22Rv1 (cell line): ENCODE measurements at regions not wholly inside any gene's neighbourhood (a gene's known extent, or its start where the extent isn't known, plus 50 kb on each side); places are given as distances from the start of the nearest gene placed in this dataset.

Source experiments
- H3K27ac ChIP-seq: fragments of 450-650 bp; 2 replicates; pipeline ENCODE4 v1.5.1; 2017
- ZFX ChIP-seq: fragments of 450-650 bp; IDR thresholded peaks from 2 replicates; pipeline ENCODE4 v1.6.1; 2017; ENCODE audit warnings: antibody characterized with exemption, borderline replicate concordance
- TF ChIP-seq, protein P1 (sequence below): fragments of 450-650 bp; IDR thresholded peaks from 2 replicates; pipeline ENCODE4 v1.5.1; 2017; ENCODE audit warnings: mild to moderate bottlenecking

DNA sequence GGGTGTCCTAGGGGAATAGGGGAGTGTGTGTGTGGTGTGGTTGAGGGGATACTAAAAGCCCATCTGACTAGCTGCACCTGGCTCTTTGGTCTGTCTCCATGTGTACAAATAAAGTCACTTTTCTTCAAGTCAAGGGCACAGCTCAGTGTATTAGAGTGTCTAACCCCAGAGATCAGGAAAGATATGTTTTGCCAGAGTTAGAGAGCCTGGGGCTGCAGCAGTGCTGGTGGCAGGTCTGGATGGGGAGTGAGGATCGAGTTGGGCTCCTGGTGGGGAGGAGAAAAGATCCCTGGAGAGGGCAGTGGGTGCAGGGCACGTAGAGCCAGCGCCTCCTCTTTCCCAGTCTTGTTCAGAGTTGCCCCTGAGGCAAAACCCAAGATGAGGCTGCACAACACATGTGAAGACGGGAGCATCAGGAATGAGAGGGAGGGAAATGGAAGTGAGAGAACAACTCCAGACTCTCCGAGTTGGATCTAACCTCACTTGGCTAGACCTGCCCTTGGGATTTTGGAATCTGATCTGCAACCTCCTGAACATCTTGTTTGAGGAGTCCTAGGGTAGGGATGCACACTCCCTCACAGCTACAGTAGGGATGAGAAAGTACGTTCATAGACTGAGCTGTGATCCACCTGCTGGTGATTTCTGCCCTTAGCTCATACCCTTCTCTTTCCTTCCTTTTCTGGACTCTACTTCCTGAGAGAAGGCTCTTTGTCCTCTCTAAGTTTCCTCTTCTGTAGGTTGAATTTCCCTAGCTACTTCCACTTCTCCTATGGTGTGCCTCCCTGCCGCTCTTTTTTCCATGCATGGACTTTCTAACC lies 309.9 kb downstream of the ZSWIM6 start:
- no peak for TF ChIP-seq ZFX
- TF ChIP-seq, protein P1, sequence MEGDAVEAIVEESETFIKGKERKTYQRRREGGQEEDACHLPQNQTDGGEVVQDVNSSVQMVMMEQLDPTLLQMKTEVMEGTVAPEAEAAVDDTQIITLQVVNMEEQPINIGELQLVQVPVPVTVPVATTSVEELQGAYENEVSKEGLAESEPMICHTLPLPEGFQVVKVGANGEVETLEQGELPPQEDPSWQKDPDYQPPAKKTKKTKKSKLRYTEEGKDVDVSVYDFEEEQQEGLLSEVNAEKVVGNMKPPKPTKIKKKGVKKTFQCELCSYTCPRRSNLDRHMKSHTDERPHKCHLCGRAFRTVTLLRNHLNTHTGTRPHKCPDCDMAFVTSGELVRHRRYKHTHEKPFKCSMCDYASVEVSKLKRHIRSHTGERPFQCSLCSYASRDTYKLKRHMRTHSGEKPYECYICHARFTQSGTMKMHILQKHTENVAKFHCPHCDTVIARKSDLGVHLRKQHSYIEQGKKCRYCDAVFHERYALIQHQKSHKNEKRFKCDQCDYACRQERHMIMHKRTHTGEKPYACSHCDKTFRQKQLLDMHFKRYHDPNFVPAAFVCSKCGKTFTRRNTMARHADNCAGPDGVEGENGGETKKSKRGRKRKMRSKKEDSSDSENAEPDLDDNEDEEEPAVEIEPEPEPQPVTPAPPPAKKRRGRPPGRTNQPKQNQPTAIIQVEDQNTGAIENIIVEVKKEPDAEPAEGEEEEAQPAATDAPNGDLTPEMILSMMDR = no peak
- no peak overlapping the region for H3K27ac ChIP-seq

GRCh38 chr5:61647672-61648071 lies 315.6 kb downstream of the ZSWIM6 start:
- TF ChIP-seq ZFX = no peak
- TF ChIP-seq, protein P1 = no peak
- H3K27ac ChIP-seq = no peak overlapping the region

- H3K27ac ChIP-seq = no peak overlapping the region
- no peak for TF ChIP-seq ZFX
- TF ChIP-seq, protein P1 = no peak
Observed at GRCh38 chr5:61649231-61649630, 317.2 kb downstream of the ZSWIM6 start.

DNA sequence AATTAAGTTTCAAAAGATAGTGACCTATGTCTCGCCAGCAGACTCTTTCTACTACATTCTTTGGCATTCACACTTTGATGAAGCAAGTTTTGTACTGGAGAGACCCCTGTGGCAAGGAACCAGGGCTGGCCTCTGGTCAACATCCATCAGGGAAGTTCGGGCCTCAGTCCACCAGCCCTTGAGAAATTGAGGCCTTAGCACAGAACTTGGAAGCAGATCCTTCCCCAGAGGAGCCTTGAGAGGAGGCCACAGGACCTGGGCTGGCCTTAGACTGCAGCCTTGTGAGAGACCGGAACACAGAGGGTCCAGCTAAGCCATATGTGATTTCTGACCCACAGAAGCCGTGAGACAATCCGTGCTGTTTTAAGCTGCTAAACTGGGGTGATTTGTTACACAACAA lies 317.9 kb downstream of the ZSWIM6 start:
- TF ChIP-seq, protein P1 = no peak

GRCh38 chr5:61650661-61651060 lies 318.6 kb downstream of the ZSWIM6 start:
- no peak overlapping the region for H3K27ac ChIP-seq
- TF ChIP-seq ZFX = no peak
- TF ChIP-seq, protein P1 = no peak

More for the DNA sequence above, 317.9 kb downstream of the ZSWIM6 start:
- no peak overlapping the region for H3K27ac ChIP-seq

DNA sequence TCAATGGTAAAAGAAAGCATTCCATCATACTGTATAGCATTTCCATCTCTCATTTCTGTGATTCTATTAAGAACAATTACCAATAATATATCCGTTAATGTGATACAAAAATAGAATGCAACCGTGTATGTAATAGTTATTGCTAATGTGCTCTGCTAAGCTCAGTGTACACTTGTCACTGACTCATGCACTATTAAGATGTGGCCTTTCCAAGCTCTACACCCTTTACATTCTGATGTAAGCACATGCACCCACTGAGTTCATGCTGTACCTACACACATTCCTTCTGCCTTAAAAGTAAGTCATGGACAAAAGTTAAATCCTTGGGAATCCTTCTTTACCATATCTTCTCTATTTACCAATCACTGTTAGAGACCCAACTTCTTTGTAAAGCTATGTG lies 319.1 kb downstream of the ZSWIM6 start:
- no peak for TF ChIP-seq ZFX
- TF ChIP-seq, protein P1 = no peak

GRCh38 chr5:61652916-61653315 lies 320.9 kb downstream of the ZSWIM6 start:
- H3K27ac ChIP-seq = no peak overlapping the region
- TF ChIP-seq ZFX = no peak
- TF ChIP-seq, protein P1 = no peak

More for the DNA sequence above, 319.1 kb downstream of the ZSWIM6 start:
- no peak overlapping the region for H3K27ac ChIP-seq
